Neural cell (in vitro differentiated cells): ENCODE measurements at regions not wholly inside any gene's neighbourhood (a gene's known extent, or its start where the extent isn't known, plus 50 kb on each side); places are given as distances from the start of the nearest gene placed in this dataset.

Experiments
- H2AFZ ChIP-seq: fragments of 200-600, 300-800 bp; sonication (generic), shearing (Covaris generic); 2 replicates; pipeline ENCODE4 v1.6.0; 2014; ENCODE audit warnings: low read depth, mild to moderate bottlenecking, antibody characterized with exemption, low read length, moderate library complexity
- H3F3A ChIP-seq: fragments of 200-600 bp; shearing (Covaris generic); 2 replicates; pipeline ENCODE4 v1.6.1; 2016; ENCODE audit warnings: mild to moderate bottlenecking, moderate library complexity, mixed read lengths, antibody characterized with exemption, low read length; ENCODE audit not compliant: insufficient read depth, poor library complexity, severe bottlenecking
- H3K27ac ChIP-seq: fragments of 200-600, 300-800 bp; sonication (generic), shearing (Covaris generic); 2 replicates; pipeline ENCODE4 v1.5.1; 2014; ENCODE audit warnings: mild to moderate bottlenecking, low read length, moderate library complexity
- H3K27me3 ChIP-seq: fragments of 300-800, 200-600 bp; sonication (generic), shearing (Covaris generic); 2 replicates; pipeline ENCODE4 v1.6.0; 2014; ENCODE audit warnings: mild to moderate bottlenecking, low read depth, low read length, moderate library complexity; ENCODE audit not compliant: insufficient read depth
- H3K36me3 ChIP-seq: fragments of 300-800, 200-600 bp; sonication (generic), shearing (Covaris generic); 2 replicates; pipeline ENCODE4 v1.5.1; 2014; ENCODE audit warnings: mild to moderate bottlenecking, antibody characterized with exemption, low read length, moderate library complexity; ENCODE audit not compliant: insufficient read depth
- H3K4me2 ChIP-seq: fragments of 300-800, 200-600 bp; sonication (generic), shearing (Covaris generic); 2 replicates; pipeline ENCODE4 v1.6.0; 2014; ENCODE audit warnings: mild to moderate bottlenecking, low read length
- H3K4me3 ChIP-seq: fragments of 300-800, 200-600 bp; sonication (generic), shearing (Covaris generic); 2 replicates; pipeline ENCODE4 v1.5.1; 2014; ENCODE audit warnings: mild to moderate bottlenecking, low read length, moderate library complexity
- H3K79me2 ChIP-seq: fragments of 200-600 bp; shearing (Covaris generic); replicated peaks from 2 replicates; pipeline ENCODE4 v1.6.0; 2014; ENCODE audit warnings: mild to moderate bottlenecking, low read length, moderate library complexity; ENCODE audit not compliant: insufficient read depth
- H3K9ac ChIP-seq: fragments of 300-800, 200-600 bp; sonication (generic), shearing (Covaris generic); 2 replicates; pipeline ENCODE4 v1.6.1; 2016; ENCODE audit warnings: mild to moderate bottlenecking, low read length, mixed read lengths
- H3K9me2 ChIP-seq: fragments of 200-600 bp; shearing (Covaris generic); 2 replicates; pipeline ENCODE4 v1.6.1; 2016; ENCODE audit warnings: mild to moderate bottlenecking, low read length, mixed read lengths; ENCODE audit not compliant: insufficient read depth
- H3K9me3 ChIP-seq: fragments of 200-600, 300-800 bp; sonication (generic), shearing (Covaris generic); 2 replicates; pipeline ENCODE4 v1.6.1; 2016; ENCODE audit warnings: mild to moderate bottlenecking, mixed run types, low read length, moderate library complexity, mixed read lengths
- H4K20me1 ChIP-seq: fragments of 200-600 bp; shearing (Covaris generic); 2 replicates; pipeline ENCODE4 v1.6.1; 2016; ENCODE audit warnings: mild to moderate bottlenecking, mixed run types; ENCODE audit not compliant: insufficient read depth
- EP300 ChIP-seq: fragments of 450-650 bp; conservative IDR thresholded peaks from 2 replicates; pipeline ENCODE4 v1.6.1; 2014; ENCODE audit warnings: antibody characterized with exemption, mild to moderate bottlenecking, moderate library complexity; ENCODE audit not compliant: poor library complexity, severe bottlenecking
- EZH2 ChIP-seq: fragments of 200-600, 300-800 bp; shearing (Covaris generic), sonication (generic); IDR thresholded peaks from 2 replicates; pipeline ENCODE4 v1.6.1; 2014; ENCODE audit warnings: antibody characterized with exemption, low read length, borderline replicate concordance, mild to moderate bottlenecking; ENCODE audit not compliant: insufficient read depth, poor library complexity, severe bottlenecking
- MXI1 ChIP-seq: fragments of 450-650 bp; conservative IDR thresholded peaks from 2 replicates; pipeline ENCODE4 v1.6.1; 2014; ENCODE audit warnings: antibody characterized with exemption, mild to moderate bottlenecking; ENCODE audit not compliant: poor library complexity, severe bottlenecking
- POLR2AphosphoS5 ChIP-seq: IDR thresholded peaks from 2 replicates; pipeline ENCODE4 v1.6.1; 2012
- RAD21 ChIP-seq: fragments of 450-650 bp; conservative IDR thresholded peaks from 2 replicates; pipeline ENCODE4 v1.6.1; 2014; ENCODE audit warnings: antibody characterized with exemption, mild to moderate bottlenecking, moderate library complexity
- SMC3 ChIP-seq: fragments of 450-650 bp; conservative IDR thresholded peaks from 2 replicates; pipeline ENCODE4 v1.6.1; 2014; ENCODE audit warnings: antibody characterized with exemption, mild to moderate bottlenecking, moderate library complexity; ENCODE audit not compliant: poor library complexity
- TAF1 ChIP-seq: IDR thresholded peaks from 2 replicates; pipeline ENCODE4 v1.6.1; 2012; ENCODE audit warnings: low read depth
- TF ChIP-seq, protein P1 (sequence below): fragments of 450-650 bp; IDR thresholded peaks from 2 replicates; pipeline ENCODE4 v1.5.1; 2014; ENCODE audit warnings: antibody characterized with exemption, mild to moderate bottlenecking, moderate library complexity; ENCODE audit not compliant: poor library complexity, severe bottlenecking
- TF ChIP-seq, protein P2 (sequence below): IDR thresholded peaks from 2 replicates; pipeline ENCODE4 v1.6.1; 2012; ENCODE audit warnings: borderline replicate concordance

DNA sequence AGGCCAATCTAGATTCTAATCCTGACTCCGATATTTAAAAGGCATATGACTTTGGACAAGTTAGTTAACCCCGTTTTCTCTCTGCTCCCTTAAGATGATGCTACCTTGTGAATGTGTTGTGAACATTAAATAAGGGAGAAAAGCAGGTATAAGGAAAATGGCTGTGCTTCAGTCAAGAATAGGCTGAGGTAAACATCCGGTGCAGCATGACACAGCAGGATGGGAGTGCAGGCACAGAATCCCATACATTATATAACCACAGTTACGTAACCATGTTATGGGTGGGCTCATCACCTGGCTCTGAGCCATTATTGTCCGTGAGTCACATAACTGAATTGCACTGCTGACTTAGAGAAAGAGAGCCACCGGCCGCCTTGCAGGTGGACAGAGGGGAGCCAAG is 382.2 kb upstream of the ANO5 start:
- Histone ChIP-seq H4K20me1 (no peaks in the 10 kb centered on the region), H3K27ac (no peak overlapping the region), H3K36me3 (no peaks in the 10 kb centered on the region), H2AFZ (no peak overlapping the region), H3K27me3 (no peaks in the 10 kb centered on the region), H3K4me3 (no peak overlapping the region), H3K9me2 (no peaks in the 10 kb centered on the region), H3K9ac (no peak overlapping the region), H3F3A (no peaks in the 10 kb centered on the region), H3K4me2 (no peak overlapping the region), H3K79me2 (no peaks in the 10 kb centered on the region), H3K9me3 (no peaks in the 10 kb centered on the region)
- no peak for TF ChIP-seq SMC3
- no peak for TF ChIP-seq EZH2
- TF ChIP-seq, protein P1, sequence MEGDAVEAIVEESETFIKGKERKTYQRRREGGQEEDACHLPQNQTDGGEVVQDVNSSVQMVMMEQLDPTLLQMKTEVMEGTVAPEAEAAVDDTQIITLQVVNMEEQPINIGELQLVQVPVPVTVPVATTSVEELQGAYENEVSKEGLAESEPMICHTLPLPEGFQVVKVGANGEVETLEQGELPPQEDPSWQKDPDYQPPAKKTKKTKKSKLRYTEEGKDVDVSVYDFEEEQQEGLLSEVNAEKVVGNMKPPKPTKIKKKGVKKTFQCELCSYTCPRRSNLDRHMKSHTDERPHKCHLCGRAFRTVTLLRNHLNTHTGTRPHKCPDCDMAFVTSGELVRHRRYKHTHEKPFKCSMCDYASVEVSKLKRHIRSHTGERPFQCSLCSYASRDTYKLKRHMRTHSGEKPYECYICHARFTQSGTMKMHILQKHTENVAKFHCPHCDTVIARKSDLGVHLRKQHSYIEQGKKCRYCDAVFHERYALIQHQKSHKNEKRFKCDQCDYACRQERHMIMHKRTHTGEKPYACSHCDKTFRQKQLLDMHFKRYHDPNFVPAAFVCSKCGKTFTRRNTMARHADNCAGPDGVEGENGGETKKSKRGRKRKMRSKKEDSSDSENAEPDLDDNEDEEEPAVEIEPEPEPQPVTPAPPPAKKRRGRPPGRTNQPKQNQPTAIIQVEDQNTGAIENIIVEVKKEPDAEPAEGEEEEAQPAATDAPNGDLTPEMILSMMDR: no peak
- TF ChIP-seq TAF1: no peak
- TF ChIP-seq, protein P2, sequence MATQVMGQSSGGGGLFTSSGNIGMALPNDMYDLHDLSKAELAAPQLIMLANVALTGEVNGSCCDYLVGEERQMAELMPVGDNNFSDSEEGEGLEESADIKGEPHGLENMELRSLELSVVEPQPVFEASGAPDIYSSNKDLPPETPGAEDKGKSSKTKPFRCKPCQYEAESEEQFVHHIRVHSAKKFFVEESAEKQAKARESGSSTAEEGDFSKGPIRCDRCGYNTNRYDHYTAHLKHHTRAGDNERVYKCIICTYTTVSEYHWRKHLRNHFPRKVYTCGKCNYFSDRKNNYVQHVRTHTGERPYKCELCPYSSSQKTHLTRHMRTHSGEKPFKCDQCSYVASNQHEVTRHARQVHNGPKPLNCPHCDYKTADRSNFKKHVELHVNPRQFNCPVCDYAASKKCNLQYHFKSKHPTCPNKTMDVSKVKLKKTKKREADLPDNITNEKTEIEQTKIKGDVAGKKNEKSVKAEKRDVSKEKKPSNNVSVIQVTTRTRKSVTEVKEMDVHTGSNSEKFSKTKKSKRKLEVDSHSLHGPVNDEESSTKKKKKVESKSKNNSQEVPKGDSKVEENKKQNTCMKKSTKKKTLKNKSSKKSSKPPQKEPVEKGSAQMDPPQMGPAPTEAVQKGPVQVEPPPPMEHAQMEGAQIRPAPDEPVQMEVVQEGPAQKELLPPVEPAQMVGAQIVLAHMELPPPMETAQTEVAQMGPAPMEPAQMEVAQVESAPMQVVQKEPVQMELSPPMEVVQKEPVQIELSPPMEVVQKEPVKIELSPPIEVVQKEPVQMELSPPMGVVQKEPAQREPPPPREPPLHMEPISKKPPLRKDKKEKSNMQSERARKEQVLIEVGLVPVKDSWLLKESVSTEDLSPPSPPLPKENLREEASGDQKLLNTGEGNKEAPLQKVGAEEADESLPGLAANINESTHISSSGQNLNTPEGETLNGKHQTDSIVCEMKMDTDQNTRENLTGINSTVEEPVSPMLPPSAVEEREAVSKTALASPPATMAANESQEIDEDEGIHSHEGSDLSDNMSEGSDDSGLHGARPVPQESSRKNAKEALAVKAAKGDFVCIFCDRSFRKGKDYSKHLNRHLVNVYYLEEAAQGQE: no peak
- no peak for TF ChIP-seq RAD21
- no peak for TF ChIP-seq POLR2AphosphoS5

- no peaks in the 10 kb centered on the region for H3F3A ChIP-seq
- H4K20me1 ChIP-seq: no peaks in the 10 kb centered on the region
- H3K9me2 ChIP-seq: no peaks in the 10 kb centered on the region
- no peak overlapping the region for H2AFZ ChIP-seq
- H3K9ac ChIP-seq: no peak overlapping the region
- H3K36me3 ChIP-seq: no peaks in the 10 kb centered on the region
- no peaks in the 10 kb centered on the region for H3K79me2 ChIP-seq
- H3K4me2 ChIP-seq: no peak overlapping the region
- TF ChIP-seq EP300: no peak
- no peak for TF ChIP-seq POLR2AphosphoS5
- no peak for TF ChIP-seq MXI1
- TF ChIP-seq, protein P2: no peak
- TF ChIP-seq TAF1: no peak
- TF ChIP-seq EZH2: no peak
- TF ChIP-seq SMC3: no peak
- TF ChIP-seq RAD21: no peak
- TF ChIP-seq, protein P1: no peak
- no peaks in the 10 kb centered on the region for H3K9me3 ChIP-seq
- H3K27ac ChIP-seq: no peak overlapping the region
- no peaks in the 10 kb centered on the region for H3K27me3 ChIP-seq
- H3K4me3 ChIP-seq: no peak overlapping the region
Measured at GRCh38 chr11:21811572-21811971, 381.3 kb upstream of the ANO5 start.
